HG02610 (cell line): ENCODE measurements at regions not wholly inside any gene's neighbourhood (a gene's known extent, or its start where the extent isn't known, plus 50 kb on each side); places are given as distances from the start of the nearest gene placed in this dataset.
"Not testable (repeated sequence)": the region's sequence is repeated elsewhere in the genome, so short reads cannot be mapped to it uniquely, and the experiment has no call there.

Experiments
- ATAC-seq: cut with Tn5 transposase; IDR thresholded peaks from one replicate; pipeline ENCODE4 v1.9.1; 2021; ENCODE audit warnings: mild to moderate bottlenecking, moderate library complexity; ENCODE audit not compliant: unreplicated experiment

GRCh38 chr12:58306266-58307000 is 365.1 kb downstream of the ATP23 start:
- ATAC-seq = no peak

- no peak for ATAC-seq
Measured at GRCh38 chr12:58309806-58310205, 368.4 kb downstream of the ATP23 start.

- no peak for ATAC-seq
Measured at GRCh38 chr12:58310368-58310767, 369.0 kb downstream of the ATP23 start.

GRCh38 chr12:58310809-58311622 is 369.6 kb downstream of the ATP23 start:
- peak; percentile 65 for ATAC-seq

GRCh38 chr12:58313091-58313855 is 371.9 kb downstream of the ATP23 start:
- ATAC-seq = no peak

- ATAC-seq = no peak
Measured at GRCh38 chr12:58314610-58315009, 373.2 kb downstream of the ATP23 start.

GRCh38 chr12:58316926-58317325 is 375.6 kb downstream of the ATP23 start:
- ATAC-seq = no peak

- ATAC-seq = peak; percentile 82
Measured at GRCh38 chr12:58321414-58321813, 380.0 kb downstream of the ATP23 start.

- no peak for ATAC-seq
Measured at GRCh38 chr12:58323676-58324075, 382.3 kb downstream of the ATP23 start.

GRCh38 chr12:58325561-58325960 is 384.2 kb downstream of the ATP23 start:
- ATAC-seq = no peak

GRCh38 chr12:58326534-58326933 is 385.2 kb downstream of the ATP23 start:
- ATAC-seq = no peak

- not testable (repeated sequence) for ATAC-seq
Measured at GRCh38 chr12:58336581-58337242, 395.3 kb downstream of the ATP23 start.

- ATAC-seq = not testable (repeated sequence)
Measured at GRCh38 chr12:58337539-58337938, 396.2 kb downstream of the ATP23 start.

GRCh38 chr12:58341791-58342190 is 400.4 kb downstream of the ATP23 start:
- no peak for ATAC-seq

GRCh38 chr12:58342736-58343135 is 401.4 kb downstream of the ATP23 start:
- no peak for ATAC-seq

GRCh38 chr12:58346032-58346632 is 404.8 kb downstream of the ATP23 start:
- peak; percentile 65 for ATAC-seq

- ATAC-seq = no peak
Measured at GRCh38 chr12:58347188-58347587, 405.8 kb downstream of the ATP23 start.

GRCh38 chr12:58347691-58348090 is 406.3 kb downstream of the ATP23 start:
- ATAC-seq = no peak

GRCh38 chr12:58349161-58349560 is 407.8 kb downstream of the ATP23 start:
- ATAC-seq = no peak

GRCh38 chr12:58356794-58357193 is 415.4 kb downstream of the ATP23 start:
- ATAC-seq = no peak
